KOPT-K1 (cell line): ENCODE measurements at regions not wholly inside any gene's neighbourhood (a gene's known extent, or its start where the extent isn't known, plus 50 kb on each side); places are given as distances from the start of the nearest gene placed in this dataset.
"Not testable (repeated sequence)": the region's sequence is repeated elsewhere in the genome, so short reads cannot be mapped to it uniquely, and the experiment has no call there.

Source experiments
- H3K27ac ChIP-seq: fragments of 200-600 bp; sonication (generic); 2 replicates; pipeline ENCODE4 v1.5.1; 2016; ENCODE audit warnings: antibody characterized with exemption, mild to moderate bottlenecking, low read depth, low read length; ENCODE audit not compliant: poor library complexity, severe bottlenecking
- H3K36me3 ChIP-seq: fragments of 200-600 bp; sonication (generic); 2 replicates; pipeline ENCODE4 v1.5.1; 2017; ENCODE audit warnings: antibody characterized with exemption, mild to moderate bottlenecking, low read length, moderate library complexity; ENCODE audit not compliant: insufficient read depth
- H3K9me3 ChIP-seq: fragments of 200-600 bp; sonication (generic); 2 replicates; pipeline ENCODE4 v1.5.1; 2017; ENCODE audit warnings: antibody characterized with exemption, low read length, mild to moderate bottlenecking; ENCODE audit not compliant: insufficient read depth, poor library complexity, severe bottlenecking

DNA sequence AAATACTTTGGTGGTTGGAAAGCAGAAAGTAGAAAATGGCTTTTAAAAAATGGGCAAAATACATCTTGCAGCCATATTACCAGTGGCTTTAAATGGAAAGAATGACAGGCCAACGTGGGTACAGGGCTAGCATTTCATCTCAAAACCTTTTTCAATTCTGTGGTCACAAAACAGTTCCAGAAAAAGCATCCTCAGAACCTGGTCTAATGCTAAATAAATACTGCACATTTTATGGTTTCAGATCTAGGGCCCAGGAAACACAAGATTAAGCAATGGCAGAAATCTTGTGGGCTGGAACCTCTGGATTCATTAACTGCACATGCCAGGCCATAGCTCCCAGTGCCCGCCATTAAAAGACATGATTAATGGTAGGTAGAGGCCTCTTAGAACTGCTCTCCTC lies 470.2 kb upstream of the RASGRP1 start:
- H3K27ac ChIP-seq, result no peak overlapping the region
- H3K36me3 ChIP-seq, result no peaks in the 10 kb centered on the region
- H3K9me3 ChIP-seq, result no peaks in the 10 kb centered on the region

GRCh38 chr15:39037611-39038010 lies 473.0 kb upstream of the RASGRP1 start:
- H3K27ac ChIP-seq, H3K36me3 ChIP-seq, H3K9me3 ChIP-seq: not testable (repeated sequence)

- Histone ChIP-seq H3K9me3 (no peaks in the 10 kb centered on the region), H3K36me3 (no peaks in the 10 kb centered on the region), H3K27ac (no peak overlapping the region)
Measured at GRCh38 chr15:39040861-39041260, 476.2 kb upstream of the RASGRP1 start.

- no peak overlapping the region for H3K27ac ChIP-seq
- no peaks in the 10 kb centered on the region for H3K9me3 ChIP-seq
- H3K36me3 ChIP-seq, result no peaks in the 10 kb centered on the region
Measured at GRCh38 chr15:39041979-39042495, 477.4 kb upstream of the RASGRP1 start.

DNA sequence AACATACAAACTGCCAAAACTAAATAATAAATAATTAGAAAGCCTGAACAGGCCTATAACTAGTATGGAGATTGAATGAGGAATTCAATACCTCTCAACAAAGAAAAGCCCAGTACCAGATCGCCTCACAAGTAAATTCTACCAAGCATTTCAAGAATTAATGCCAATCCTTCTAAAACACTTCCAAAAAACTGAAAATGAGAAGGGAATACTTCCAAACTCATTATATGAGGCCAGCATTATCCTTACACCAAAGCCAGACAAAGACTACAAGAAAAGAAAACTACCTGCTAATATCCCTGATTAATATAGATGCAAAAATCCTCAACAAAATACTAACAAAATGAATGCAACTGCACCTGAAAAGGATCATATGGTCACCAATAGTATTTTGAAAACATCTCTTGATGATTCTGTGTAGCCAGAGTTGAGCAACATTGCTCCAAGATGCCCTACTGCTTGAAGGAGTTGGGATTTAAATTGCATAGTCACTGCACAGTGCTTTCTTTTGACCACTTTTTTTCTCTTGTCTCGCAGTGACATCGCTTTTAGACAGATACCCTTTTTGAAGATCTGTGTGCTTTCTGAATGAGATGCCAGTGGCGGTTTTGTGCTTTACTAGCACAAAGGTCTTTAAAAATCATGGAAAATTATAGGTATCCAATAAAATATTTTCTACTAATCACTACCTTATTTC lies 487.2 kb upstream of the RASGRP1 start:
- Histone ChIP-seq H3K27ac (no peak overlapping the region), H3K36me3 (no peaks in the 10 kb centered on the region), H3K9me3 (peaks cover 6% of the 10 kb centered on the region)

GRCh38 chr15:39052323-39052705 lies 487.7 kb upstream of the RASGRP1 start:
- Histone ChIP-seq H3K27ac (no peak overlapping the region), H3K9me3 (peaks cover 6% of the 10 kb centered on the region), H3K36me3 (no peaks in the 10 kb centered on the region)

GRCh38 chr15:39053480-39053879 lies 488.9 kb upstream of the RASGRP1 start:
- no peaks in the 10 kb centered on the region for H3K36me3 ChIP-seq
- no peak overlapping the region for H3K27ac ChIP-seq
- peaks cover 6% of the 10 kb centered on the region for H3K9me3 ChIP-seq

GRCh38 chr15:39054128-39054732 lies 489.6 kb upstream of the RASGRP1 start:
- Histone ChIP-seq H3K9me3 (peaks cover 5% of the 10 kb centered on the region), H3K27ac (no peak overlapping the region), H3K36me3 (no peaks in the 10 kb centered on the region)

- no peaks in the 10 kb centered on the region for H3K9me3 ChIP-seq
- no peak overlapping the region for H3K27ac ChIP-seq
- H3K36me3 ChIP-seq, result no peaks in the 10 kb centered on the region
Measured at GRCh38 chr15:39056357-39056756, 491.7 kb upstream of the RASGRP1 start.

GRCh38 chr15:39058351-39059131 lies 493.9 kb upstream of the RASGRP1 start:
- Histone ChIP-seq H3K9me3 (peaks cover 4% of the 10 kb centered on the region), H3K27ac (no peak overlapping the region), H3K36me3 (no peaks in the 10 kb centered on the region)

DNA sequence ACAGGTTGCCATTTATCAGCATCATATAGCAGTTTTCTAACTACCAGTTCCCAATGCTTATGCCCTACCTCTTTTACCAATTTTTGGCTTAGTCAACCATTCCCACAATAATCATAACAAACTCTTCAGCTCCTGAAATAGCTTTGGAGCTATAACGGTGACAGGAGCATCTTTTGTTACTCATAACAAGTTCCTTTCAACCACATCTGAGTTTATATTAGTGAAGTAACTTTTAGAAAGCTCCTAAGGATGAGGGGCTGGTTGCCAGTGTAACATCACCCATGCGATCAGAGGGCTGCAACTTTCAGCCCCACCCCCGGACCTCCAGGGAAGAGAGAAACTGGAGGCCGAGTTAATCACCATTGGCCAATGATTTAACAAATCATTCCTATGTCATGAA lies 495.3 kb upstream of the RASGRP1 start:
- Histone ChIP-seq H3K36me3 (no peaks in the 10 kb centered on the region), H3K9me3 (peaks cover 4% of the 10 kb centered on the region), H3K27ac (no peak overlapping the region)

- Histone ChIP-seq H3K9me3 (peaks cover 4% of the 10 kb centered on the region), H3K36me3 (no peaks in the 10 kb centered on the region), H3K27ac (no peak overlapping the region)
Measured at GRCh38 chr15:39061952-39062464, 497.4 kb upstream of the RASGRP1 start.

- H3K36me3 ChIP-seq, result no peaks in the 10 kb centered on the region
- peaks cover 4% of the 10 kb centered on the region for H3K9me3 ChIP-seq
- H3K27ac ChIP-seq, result no peak overlapping the region
Measured at GRCh38 chr15:39066677-39067076, 502.1 kb upstream of the RASGRP1 start.

DNA sequence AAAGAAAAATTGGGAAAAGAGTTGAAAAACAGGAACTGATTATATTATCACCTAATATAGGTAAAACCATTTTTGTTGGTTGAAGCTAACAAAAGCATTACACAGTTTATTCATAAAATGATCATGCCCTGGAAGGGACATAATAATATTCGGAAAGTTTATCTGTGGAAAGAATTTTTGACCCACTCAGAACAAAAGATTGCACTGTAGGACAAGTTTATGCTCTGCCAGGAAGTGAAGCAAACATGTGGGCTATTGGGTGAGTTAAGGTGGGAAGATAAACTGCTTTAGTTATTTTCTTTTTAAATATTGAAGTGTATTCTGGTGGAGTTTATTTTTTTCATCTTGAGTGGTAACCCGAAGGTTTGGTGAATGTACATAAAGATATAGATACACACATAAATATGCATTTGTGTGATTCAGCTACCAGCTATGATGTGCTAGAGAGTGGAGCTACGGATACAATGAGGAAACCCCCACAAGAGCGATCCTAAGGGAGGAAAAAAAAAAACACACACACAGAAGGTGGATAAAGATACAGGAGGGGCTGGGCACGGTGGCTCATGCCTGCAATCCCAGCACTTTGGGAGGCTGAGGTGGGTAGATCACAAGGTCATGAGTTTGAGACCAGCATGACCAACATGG lies 506.4 kb upstream of the THBS1 start:
- H3K36me3 ChIP-seq, result no peaks in the 10 kb centered on the region
- no peaks in the 10 kb centered on the region for H3K9me3 ChIP-seq
- no peak overlapping the region for H3K27ac ChIP-seq

GRCh38 chr15:39075311-39075710 lies 505.6 kb upstream of the THBS1 start:
- H3K27ac ChIP-seq, result no peak overlapping the region
- H3K36me3 ChIP-seq, result no peaks in the 10 kb centered on the region
- no peaks in the 10 kb centered on the region for H3K9me3 ChIP-seq
